Colonic mucosa (tissue), 4 donors: ENCODE measurements at regions not wholly inside any gene's neighbourhood (a gene's known extent, or its start where the extent isn't known, plus 50 kb on each side); places are given as distances from the start of the nearest gene placed in this dataset.
"Not testable (repeated sequence)": the region's sequence is repeated elsewhere in the genome, so short reads cannot be mapped to it uniquely, and the experiment has no call there.

Experiments used
- DNase-seq: peaks from one replicate; pipeline ENCODE4 v3.0.0-alpha.2; 2020
- H3K27ac ChIP-seq: fragments of 200-600 bp; one replicate; pipeline ENCODE4 v1.8.0; 2021
- H3K27me3 ChIP-seq: fragments of 200-600 bp; one replicate; pipeline ENCODE4 v1.8.0; 2021
- H3K36me3 ChIP-seq: fragments of 200-600 bp; one replicate; pipeline ENCODE4 v1.8.0; 2021
- H3K4me1 ChIP-seq: fragments of 200-600 bp; one replicate; pipeline ENCODE4 v1.8.0; 2021; ENCODE audit warnings: mild to moderate bottlenecking
- H3K4me3 ChIP-seq: fragments of 200-600 bp; one replicate; pipeline ENCODE4 v1.8.0; 2021
- H3K9ac ChIP-seq, 2 donors: one replicate each; pipeline ENCODE4 v1.7.0; 2013; ENCODE audit warnings: control low read depth in 2 of 2, low read depth in 2 of 2, low read length in 2 of 2
- H3K9me3 ChIP-seq: fragments of 200-600 bp; one replicate; pipeline ENCODE4 v1.8.0; 2021
- intact Hi-C: fragments of 100-400 bp; cut with DNase I; formaldehyde crosslinking; loops from one replicate; pipeline ENCODE4 v1.14.1; 2022
- donor health status: healthy.
- donor health status: DM: no; HTN: no; CAD: no.
- donor health status: DM: no; HTN: no; CAD: no.

DNA sequence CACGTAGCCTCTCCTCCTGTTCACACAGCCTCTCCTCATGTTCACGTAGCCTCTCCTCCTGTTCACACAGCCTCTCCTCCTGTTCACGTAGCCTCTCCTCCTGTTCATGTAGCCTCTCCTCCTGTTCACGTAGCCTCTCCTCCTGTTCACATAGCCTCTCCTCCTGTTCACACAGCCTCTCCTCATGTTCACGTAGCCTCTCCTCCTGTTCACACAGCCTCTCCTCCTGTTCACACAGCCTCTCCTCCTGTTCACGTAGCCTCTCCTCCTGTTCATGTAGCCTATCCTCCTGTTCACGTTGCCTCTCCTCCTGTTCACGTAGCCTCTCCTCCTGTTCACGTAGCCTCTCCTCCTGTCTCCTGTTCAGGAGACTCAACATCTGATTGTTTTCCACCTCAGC is 88.5 kb upstream of the ZSCAN2 start:
- intact Hi-C loops, H3K4me3 ChIP-seq, H3K36me3 ChIP-seq, H3K4me1 ChIP-seq, DNase-seq, H3K27ac ChIP-seq, H3K9me3 ChIP-seq, H3K9ac ChIP-seq, H3K27me3 ChIP-seq: not testable (repeated sequence)

DNA sequence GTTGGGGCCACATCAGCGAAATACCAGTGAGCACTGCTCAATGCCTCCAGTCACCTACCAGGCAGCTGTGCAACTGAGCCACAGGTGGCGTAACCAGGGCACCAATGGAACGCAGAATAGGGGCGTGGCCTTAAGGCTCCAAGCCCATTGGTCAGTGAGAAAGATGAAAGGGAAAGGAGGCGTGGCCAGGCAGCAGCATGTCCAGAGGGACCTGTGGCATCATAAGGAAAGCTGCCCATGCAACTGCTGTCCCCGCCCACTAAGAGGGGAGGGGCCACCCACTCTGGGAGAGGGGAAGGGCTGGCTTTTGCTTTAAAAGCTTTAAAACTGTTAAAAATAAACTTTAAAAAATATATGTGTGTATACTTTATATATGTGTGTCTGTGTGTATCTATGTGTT is 84.0 kb upstream of the ZSCAN2 start:
- not testable (repeated sequence) for H3K4me3 ChIP-seq, H3K4me1 ChIP-seq, DNase-seq

DNA sequence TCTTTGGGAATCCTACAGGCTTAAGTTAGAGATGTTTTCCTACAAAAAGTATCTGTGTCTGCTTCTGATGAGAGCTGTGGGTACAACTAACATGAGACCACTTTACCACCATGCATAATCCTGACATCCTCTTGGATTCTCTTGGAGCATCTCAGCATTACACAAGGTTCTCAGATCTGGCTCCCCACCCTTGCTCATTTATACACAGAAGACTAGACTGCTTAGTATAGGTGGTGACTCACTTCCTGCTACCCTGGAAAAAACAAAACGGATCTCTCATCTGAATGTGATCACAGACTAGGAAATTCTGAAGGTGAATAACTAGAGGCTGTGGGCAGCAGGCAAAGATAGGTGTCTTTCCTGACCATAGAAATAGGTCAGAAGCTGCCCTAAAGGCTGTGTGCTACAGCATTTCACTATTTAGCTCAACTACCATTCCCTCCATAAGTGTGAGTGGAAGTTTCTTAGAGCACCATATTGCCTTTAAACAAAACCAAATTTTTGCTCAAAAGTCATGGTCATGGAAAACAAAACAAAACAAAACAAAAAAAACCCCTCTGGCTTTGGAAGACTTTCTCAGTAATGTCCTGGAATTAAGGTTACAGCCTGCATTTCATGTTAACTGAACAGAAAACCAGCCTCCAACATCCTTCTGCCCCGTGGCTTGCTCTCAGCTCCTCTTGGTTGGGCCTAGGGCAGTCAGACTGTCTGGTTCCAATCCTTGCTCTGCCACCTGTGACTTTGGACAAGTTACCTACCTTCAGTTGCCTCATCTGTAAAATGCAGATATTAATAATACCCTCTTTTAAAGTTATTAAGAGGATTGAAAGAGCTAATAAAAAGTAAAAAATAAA is 75.1 kb upstream of the ZSCAN2 start:
- H3K4me1 ChIP-seq, DNase-seq, H3K36me3 ChIP-seq, H3K27me3 ChIP-seq, H3K27ac ChIP-seq, H3K9ac ChIP-seq, H3K4me3 ChIP-seq, intact Hi-C loops, H3K9me3 ChIP-seq: not testable (repeated sequence)

More for the DNA sequence above, 84.0 kb upstream of the ZSCAN2 start:
- H3K27ac ChIP-seq, H3K36me3 ChIP-seq, H3K27me3 ChIP-seq, H3K9me3 ChIP-seq, H3K9ac ChIP-seq, intact Hi-C loops: not testable (repeated sequence)

GRCh38 chr15:84530751-84531150 is 70.1 kb upstream of the ZSCAN2 start:
- H3K9me3 ChIP-seq, intact Hi-C loops, DNase-seq, H3K4me1 ChIP-seq, H3K27me3 ChIP-seq, H3K9ac ChIP-seq, H3K27ac ChIP-seq, H3K4me3 ChIP-seq, H3K36me3 ChIP-seq: not testable (repeated sequence)

DNA sequence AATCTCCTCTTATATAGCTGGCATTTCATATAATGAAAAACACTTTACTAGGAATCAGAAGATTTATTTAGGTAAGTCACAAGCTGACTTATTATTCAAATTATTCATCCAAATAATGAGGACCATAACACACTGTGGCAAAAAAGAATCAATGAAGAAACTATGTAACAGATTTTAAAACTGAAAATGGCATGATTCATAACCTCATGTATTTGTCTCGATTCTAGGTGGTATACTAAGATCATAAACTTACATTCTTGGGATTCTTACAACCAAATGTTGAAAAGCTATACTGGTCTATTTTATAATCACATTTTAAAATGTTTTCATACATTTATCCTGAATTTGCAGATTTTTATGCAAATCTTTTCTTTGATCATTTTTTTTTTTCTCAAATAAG is 69.6 kb upstream of the ZSCAN2 start:
- H3K9me3 ChIP-seq, H3K9ac ChIP-seq, DNase-seq, H3K4me1 ChIP-seq, H3K27me3 ChIP-seq, H3K27ac ChIP-seq, H3K36me3 ChIP-seq, intact Hi-C loops, H3K4me3 ChIP-seq: not testable (repeated sequence)

DNA sequence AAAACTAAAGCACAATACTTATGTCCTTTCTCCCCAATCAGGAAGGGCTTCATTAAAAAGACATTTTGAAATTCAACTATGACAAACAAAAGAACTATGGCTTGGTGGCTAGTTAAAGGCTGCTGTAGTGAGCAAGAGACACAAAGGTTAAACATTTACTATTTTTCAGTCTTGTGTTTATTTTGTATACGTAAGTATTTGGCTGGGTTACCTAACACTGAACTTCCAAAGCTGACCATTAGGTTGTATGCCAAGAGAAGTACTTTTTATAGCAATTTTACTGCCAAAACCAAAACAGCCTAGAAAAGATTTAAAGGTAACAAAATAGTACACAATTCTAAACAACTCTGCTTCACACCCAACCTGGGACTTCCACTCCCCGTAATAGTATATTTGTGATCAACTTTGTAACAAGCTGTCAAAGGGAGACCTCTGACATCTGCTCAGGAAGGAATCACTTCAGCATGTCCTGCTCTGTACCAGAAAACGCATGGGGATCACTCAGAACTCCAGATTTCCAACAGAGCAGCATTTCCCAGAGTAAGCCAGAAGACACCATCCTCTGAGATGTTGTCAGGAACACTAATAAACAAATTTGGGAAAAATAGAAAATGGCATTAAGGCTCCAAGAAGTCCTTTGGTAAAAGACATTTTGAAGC is 69.0 kb upstream of the ZSCAN2 start:
- H3K27me3 ChIP-seq, H3K36me3 ChIP-seq, H3K27ac ChIP-seq, H3K4me1 ChIP-seq, H3K9me3 ChIP-seq, intact Hi-C loops, H3K4me3 ChIP-seq, DNase-seq, H3K9ac ChIP-seq: not testable (repeated sequence)

DNA sequence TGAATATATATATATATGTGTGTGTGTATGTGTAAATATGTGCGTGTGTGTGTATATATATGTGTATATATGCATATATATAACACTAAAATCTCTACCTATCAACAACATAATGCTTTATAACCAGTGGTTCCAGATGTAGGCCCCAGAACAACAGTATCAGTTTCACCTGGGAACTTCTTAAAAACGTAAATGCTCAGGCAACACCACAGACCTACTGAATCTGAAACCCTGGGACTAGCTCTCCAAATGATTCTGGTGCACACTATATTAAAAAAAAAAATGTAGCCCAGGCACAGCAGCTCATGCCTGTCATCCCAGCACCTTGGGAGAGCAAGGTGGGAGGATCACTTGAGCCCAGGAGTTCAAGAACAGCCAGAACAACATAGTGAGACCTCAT is 67.1 kb upstream of the ZSCAN2 start:
- H3K9ac ChIP-seq, H3K27me3 ChIP-seq, H3K4me3 ChIP-seq, H3K4me1 ChIP-seq, H3K27ac ChIP-seq, H3K9me3 ChIP-seq, DNase-seq, intact Hi-C loops, H3K36me3 ChIP-seq: not testable (repeated sequence)

DNA sequence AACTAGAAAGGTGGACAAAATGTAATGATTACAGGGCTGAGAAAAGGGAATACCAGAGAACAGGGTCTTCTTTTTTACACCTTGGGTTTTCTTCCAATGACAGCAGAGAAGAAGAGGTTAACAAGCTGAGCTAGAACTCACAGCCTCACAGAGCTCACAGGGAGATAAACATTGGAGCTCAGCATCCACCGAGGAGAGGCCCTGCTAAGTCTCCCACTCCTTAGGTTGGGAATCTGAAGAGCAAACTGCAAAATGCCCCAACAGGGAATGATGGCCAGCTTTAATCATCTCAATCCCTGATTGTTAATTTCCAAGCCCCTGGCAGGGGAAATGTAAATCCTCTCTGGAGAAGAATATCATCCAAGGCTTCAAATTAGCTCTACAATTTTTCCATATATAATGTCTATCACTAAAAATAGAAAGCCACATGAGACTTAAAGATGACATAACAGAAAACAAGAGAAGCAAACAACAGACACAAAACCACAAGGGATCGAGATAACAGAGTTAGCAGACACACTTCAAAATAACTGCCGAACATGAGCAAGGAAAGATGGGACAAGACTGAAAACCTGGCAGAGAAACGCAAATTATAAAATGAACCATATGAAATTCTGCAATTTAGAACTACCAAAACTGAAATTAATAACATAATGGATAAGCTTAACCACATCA is 66.1 kb upstream of the ZSCAN2 start:
- H3K36me3 ChIP-seq, DNase-seq, H3K4me1 ChIP-seq, H3K4me3 ChIP-seq, H3K27me3 ChIP-seq, H3K9ac ChIP-seq, H3K27ac ChIP-seq, H3K9me3 ChIP-seq, intact Hi-C loops: not testable (repeated sequence)

DNA sequence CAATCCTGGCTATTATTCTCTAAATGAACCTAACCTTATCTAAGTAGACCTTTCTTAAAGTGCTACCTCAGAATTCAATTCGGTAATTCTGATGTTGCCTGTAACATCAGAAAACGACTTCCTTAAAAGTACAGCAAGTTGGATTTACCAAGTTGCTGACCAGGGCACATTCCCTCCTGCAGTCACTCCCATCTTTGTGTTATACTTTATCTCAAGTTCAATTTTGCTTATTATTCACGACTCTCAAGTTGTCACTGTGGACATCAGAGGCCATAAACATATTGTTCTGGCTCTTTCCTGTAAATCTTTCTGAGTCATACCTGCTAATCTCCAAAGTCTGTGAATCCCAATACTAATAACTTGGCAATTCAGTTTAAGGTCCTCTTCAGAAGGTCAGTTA is 64.6 kb upstream of the ZSCAN2 start:
- H3K9ac ChIP-seq, H3K4me3 ChIP-seq, H3K27me3 ChIP-seq, H3K9me3 ChIP-seq, H3K4me1 ChIP-seq, DNase-seq, H3K27ac ChIP-seq, H3K36me3 ChIP-seq, intact Hi-C loops: not testable (repeated sequence)

- H3K9ac ChIP-seq, H3K9me3 ChIP-seq, H3K27me3 ChIP-seq, H3K27ac ChIP-seq, H3K4me3 ChIP-seq, DNase-seq, intact Hi-C loops, H3K4me1 ChIP-seq, H3K36me3 ChIP-seq: not testable (repeated sequence)
These were observed 56.2 kb upstream of the ZSCAN2 start for GRCh38 chr15:84544586-84544985.

DNA sequence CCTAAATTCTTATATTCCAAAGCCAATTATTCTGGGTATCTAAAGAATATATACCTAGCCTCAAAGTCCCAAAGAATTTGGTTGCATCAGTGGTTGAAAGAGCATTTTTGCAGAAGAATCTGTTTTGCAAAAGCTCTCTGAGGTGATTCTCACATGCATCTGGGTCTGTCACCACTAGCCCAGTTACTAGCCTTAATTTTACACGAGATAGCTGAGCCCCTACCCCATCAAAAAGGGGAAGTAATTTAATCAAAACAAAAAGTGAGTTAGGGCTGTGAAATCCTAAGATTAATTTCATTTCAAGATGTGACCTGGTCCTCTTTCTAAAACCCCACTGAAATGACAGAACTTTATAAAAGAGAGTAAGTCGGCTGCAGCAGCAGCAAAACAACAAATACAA is 53.7 kb upstream of the ZSCAN2 start:
- H3K9me3 ChIP-seq, H3K27me3 ChIP-seq, DNase-seq, H3K36me3 ChIP-seq, intact Hi-C loops, H3K27ac ChIP-seq, H3K4me1 ChIP-seq, H3K9ac ChIP-seq, H3K4me3 ChIP-seq: not testable (repeated sequence)

GRCh38 chr15:84550503-84550902 is 50.3 kb upstream of the ZSCAN2 start:
- H3K27me3 ChIP-seq, H3K27ac ChIP-seq, DNase-seq, H3K4me1 ChIP-seq, H3K9ac ChIP-seq, H3K36me3 ChIP-seq, intact Hi-C loops, H3K4me3 ChIP-seq, H3K9me3 ChIP-seq: not testable (repeated sequence)
